CD4-positive, alpha-beta T cell (primary cell): ENCODE measurements at regions not wholly inside any gene's neighbourhood (a gene's known extent, or its start where the extent isn't known, plus 50 kb on each side); places are given as distances from the start of the nearest gene placed in this dataset.

Experiments used
- ATAC-seq: fragments of 200-7000 bp; cut with Tn5 transposase; one replicate; pipeline ENCODE4 v1.10.0; 2022; ENCODE audit warnings: mild to moderate bottlenecking; ENCODE audit not compliant: poor library complexity
- CTCF ChIA-PET: fragments of 350-600 bp; sonication (Branson Sonifier 250); formaldehyde crosslinking; loops from one replicate; lab custom pipeline; 2021; ENCODE audit warnings: antibody characterized with exemption, inconsistent platforms; lab: Charles Lee
- POLR2A ChIA-PET: fragments of 350-600 bp; sonication (Branson Sonifier 250); formaldehyde crosslinking; loops from one replicate; lab custom pipeline; 2021; ENCODE audit warnings: antibody characterized with exemption, inconsistent platforms; lab: Charles Lee
- DNase-seq, 14 experiments: peaks; one replicate each; pipeline ENCODE4 v3.0.0-alpha.2; 2013 to 2020; ENCODE audit warnings: mixed read lengths in 2 of 14
- H3K27ac ChIP-seq, 2 donors: one replicate each; pipeline versions ENCODE4 v1.5.1 to v1.7.0; 2013; ENCODE audit warnings: low read length in 2 of 2, low read depth in 1 of 2, mild to moderate bottlenecking in 1 of 2
- H3K27me3 ChIP-seq, 2 experiments: 1 replicate in 1 of 2; 2 replicates in 1 of 2; pipeline versions ENCODE4 v1.6.1 to v1.7.0; 2013; ENCODE audit warnings: low read length in 2 of 2, control low read depth in 1 of 2, mild to moderate bottlenecking in 1 of 2, moderate library complexity in 1 of 2; ENCODE audit not compliant: insufficient read depth in 2 of 2, control insufficient read depth in 1 of 2
- H3K36me3 ChIP-seq: one replicate; pipeline ENCODE4 v1.6.1; 2013; ENCODE audit warnings: low read length, control low read depth; ENCODE audit not compliant: insufficient read depth
- H3K4me1 ChIP-seq: one replicate; pipeline ENCODE4 v1.6.1; 2013; ENCODE audit warnings: low read length, control low read depth; ENCODE audit not compliant: insufficient read depth
- H3K4me3 ChIP-seq: one replicate; pipeline ENCODE4 v1.5.1; 2013; ENCODE audit warnings: mild to moderate bottlenecking, low read length, moderate library complexity
- H3K9me3 ChIP-seq, 2 experiments: 1 replicate in 1 of 2; 2 replicates in 1 of 2; pipeline versions ENCODE4 v1.6.1 to v1.7.0; 2013; ENCODE audit warnings: low read length in 2 of 2, mild to moderate bottlenecking in 2 of 2, control low read depth in 1 of 2, moderate library complexity in 1 of 2; ENCODE audit not compliant: control insufficient read depth in 1 of 2, insufficient read depth in 1 of 2
- H3K27ac Mint-ChIP-seq: one replicate; pipeline ENCODE4 v1.8.0; 2020; ENCODE audit warnings: mixed read lengths
- H3K27me3 Mint-ChIP-seq: one replicate; pipeline ENCODE4 v1.8.0; 2021; ENCODE audit warnings: mixed read lengths
- H3K36me3 Mint-ChIP-seq: one replicate; pipeline ENCODE4 v1.8.0; 2021; ENCODE audit warnings: low read depth, mixed read lengths
- H3K4me1 Mint-ChIP-seq: one replicate; pipeline ENCODE4 v1.8.0; 2021; ENCODE audit warnings: low read depth, mixed read lengths
- H3K4me3 Mint-ChIP-seq: one replicate; pipeline ENCODE4 v1.8.0; 2020; ENCODE audit warnings: mild to moderate bottlenecking, mixed read lengths
- H3K9me3 Mint-ChIP-seq: one replicate; pipeline ENCODE4 v1.8.0; 2020; ENCODE audit warnings: mixed read lengths
- CTCF ChIP-seq: fragments of 200-600 bp; IDR thresholded peaks from one replicate; pipeline ENCODE4 v1.8.0; 2022; ENCODE audit warnings: antibody characterized with exemption, mild to moderate bottlenecking
- intact Hi-C, 2 experiments: fragments of 100-400 bp; cut with DNase I in 1 of 2; cut with micrococcal nuclease in 1 of 2; formaldehyde crosslinking; loops; one replicate each; pipeline versions ENCODE4 v1.15.1 to v1.9.0; 2023 to 2025; cut with DNase I, micrococcal nuclease

- Histone ChIP-seq H3K4me1 (peaks cover 10% of the 10 kb centered on the region), H3K4me3 (no peak overlapping the region), H3K27ac (no peak overlapping the region), H3K9me3 (no peaks in the 10 kb centered on the region), H3K36me3 (no peaks in the 10 kb centered on the region), H3K27me3 (no peaks in the 10 kb centered on the region)
- Mint-ChIP-seq H3K4me3 (no peak overlapping the region), H3K36me3 (no peaks in the 10 kb centered on the region), H3K27me3 (no peaks in the 10 kb centered on the region), H3K9me3 (no peaks in the 10 kb centered on the region), H3K4me1 (peaks cover 27% of the 10 kb centered on the region), H3K27ac (no peak overlapping the region)
- intact Hi-C loops, result no loop called here
- no peak for TF ChIP-seq CTCF
- ATAC-seq (no peak), DNase-seq (no peak)
- CTCF ChIA-PET, result no interaction called here
- POLR2A ChIA-PET, result no interaction called here
These were observed 137.1 kb downstream of the CD47 start for GRCh38 chr3:107953722-107954121.

GRCh38 chr3:107951126-107951525 is 139.7 kb downstream of the CD47 start:
- ChIA-PET CTCF (interaction anchor here (1.3 kb wide), 1 partner anchor 13 kb away, joined by 4 read pairs; no protein-coding TSS in a partner anchor), POLR2A (interaction anchor here (1.1 kb wide), 2 partner anchors 11 to 272 kb away, joined by 3 read pairs; no protein-coding TSS in a partner anchor)
- H3K27ac Mint-ChIP-seq, result no peak overlapping the region
- H3K36me3 ChIP-seq, result no peaks in the 10 kb centered on the region
- H3K9me3 Mint-ChIP-seq, result no peaks in the 10 kb centered on the region
- DNase-seq, result no peak
- no peak overlapping the region for H3K4me3 ChIP-seq
- H3K4me1 ChIP-seq, result peaks cover 10% of the 10 kb centered on the region
- intact Hi-C loops, result no loop called here
- no peak overlapping the region for H3K27ac ChIP-seq
- H3K4me1 Mint-ChIP-seq, result peaks cover 27% of the 10 kb centered on the region
- no peaks in the 10 kb centered on the region for H3K9me3 ChIP-seq
- TF ChIP-seq CTCF, result no peak
- no peak for ATAC-seq
- H3K27me3 Mint-ChIP-seq, result no peaks in the 10 kb centered on the region
- H3K36me3 Mint-ChIP-seq, result no peaks in the 10 kb centered on the region
- no peaks in the 10 kb centered on the region for H3K27me3 ChIP-seq
- no peak overlapping the region for H3K4me3 Mint-ChIP-seq

GRCh38 chr3:107950417-107950816 is 140.4 kb downstream of the CD47 start:
- Histone ChIP-seq H3K9me3 (no peaks in the 10 kb centered on the region), H3K4me1 (peaks cover 10% of the 10 kb centered on the region), H3K27me3 (no peaks in the 10 kb centered on the region), H3K4me3 (no peak overlapping the region), H3K27ac (no peak overlapping the region), H3K36me3 (no peaks in the 10 kb centered on the region)
- H3K36me3 Mint-ChIP-seq, result no peaks in the 10 kb centered on the region
- DNase-seq, result no peak
- H3K9me3 Mint-ChIP-seq, result no peaks in the 10 kb centered on the region
- POLR2A ChIA-PET, result interaction anchor here (1.1 kb wide), 1 partner anchor 10 kb away, joined by 3 read pairs; no protein-coding TSS in a partner anchor
- H3K4me3 Mint-ChIP-seq, result no peak overlapping the region
- intact Hi-C loops, result no loop called here
- no peak for ATAC-seq
- TF ChIP-seq CTCF, result no peak
- H3K27ac Mint-ChIP-seq, result no peak overlapping the region
- H3K4me1 Mint-ChIP-seq, result peaks cover 25% of the 10 kb centered on the region
- H3K27me3 Mint-ChIP-seq, result no peaks in the 10 kb centered on the region
- CTCF ChIA-PET, result no interaction called here
